Keratinocyte (primary cell): ENCODE measurements at regions not wholly inside any gene's neighbourhood (a gene's known extent, or its start where the extent isn't known, plus 50 kb on each side); places are given as distances from the start of the nearest gene placed in this dataset.

Experiments
- DNase-seq: peaks from one replicate; pipeline ENCODE4 v3.0.0-alpha.2; 2011; ENCODE audit warnings: low read depth, missing footprints, low spot score
- FAIRE-seq: peaks from 2 replicates; lab custom pipeline; 2011; peaks lifted over from hg19 to GRCh38; lab: Jason Lieb, UNC
- H2AFZ ChIP-seq: 2 replicates; pipeline ENCODE4 v1.6.0; 2012; ENCODE audit warnings: low read length, control low read depth, inconsistent platforms; ENCODE audit not compliant: control insufficient read depth
- H3K27ac ChIP-seq: 2 replicates; pipeline ENCODE4 v1.5.1; 2011; ENCODE audit warnings: low read length; ENCODE audit not compliant: control insufficient read depth, insufficient read depth
- H3K27me3 ChIP-seq: 3 replicates; pipeline ENCODE4 v1.6.0; 2011; ENCODE audit warnings: low read length; ENCODE audit not compliant: control insufficient read depth, insufficient read depth; ENCODE audit errors: extremely low read depth
- H3K36me3 ChIP-seq, 2 experiments: 2 replicates in 1 of 2; 3 replicates in 1 of 2; pipeline ENCODE4 v1.5.1; 2011; ENCODE audit warnings: low read length in 2 of 2, mild to moderate bottlenecking in 1 of 2; ENCODE audit not compliant: control insufficient read depth in 2 of 2, insufficient read depth in 2 of 2; ENCODE audit errors: extremely low read depth in 1 of 2
- H3K4me1 ChIP-seq: 3 replicates; pipeline ENCODE4 v1.5.1; 2011; ENCODE audit warnings: low read length; ENCODE audit not compliant: control insufficient read depth, insufficient read depth; ENCODE audit errors: extremely low read depth
- H3K4me2 ChIP-seq: 3 replicates; pipeline ENCODE4 v1.6.0; 2011; ENCODE audit warnings: low read depth, low read length; ENCODE audit not compliant: control insufficient read depth, insufficient read depth; ENCODE audit errors: extremely low read depth
- H3K4me3 ChIP-seq, 3 experiments: fragments of 200-600 bp in 1 of 3; sonication (generic) in 1 of 3; 2 replicates in 2 of 3; 3 replicates in 1 of 3; pipeline ENCODE4 v1.5.1; 2011 to 2016; ENCODE audit warnings: low read length in 3 of 3, mild to moderate bottlenecking in 3 of 3, control low read depth in 2 of 3, inconsistent platforms in 1 of 3, low read depth in 1 of 3, mixed read lengths in 1 of 3, mixed run types in 1 of 3, moderate library complexity in 1 of 3; ENCODE audit not compliant: control insufficient read depth in 2 of 3, insufficient read depth in 2 of 3; ENCODE audit errors: extremely low read depth in 1 of 3
- H3K79me2 ChIP-seq: 2 replicates; pipeline ENCODE4 v1.6.0; 2012; ENCODE audit warnings: low read length; ENCODE audit not compliant: control insufficient read depth, insufficient read depth
- H3K9ac ChIP-seq: 3 replicates; pipeline ENCODE4 v1.6.0; 2011; ENCODE audit warnings: low read length; ENCODE audit not compliant: control insufficient read depth, insufficient read depth; ENCODE audit errors: extremely low read depth
- H3K9me1 ChIP-seq: 3 replicates; pipeline ENCODE4 v1.6.0; 2011; ENCODE audit warnings: low read length; ENCODE audit not compliant: control insufficient read depth, insufficient read depth; ENCODE audit errors: extremely low read depth
- H3K9me3 ChIP-seq: 2 replicates; pipeline ENCODE4 v1.5.1; 2012; ENCODE audit warnings: low read depth, low read length; ENCODE audit not compliant: control insufficient read depth
- H4K20me1 ChIP-seq: 3 replicates; pipeline ENCODE4 v1.6.0; 2011; ENCODE audit warnings: low read length; ENCODE audit not compliant: control insufficient read depth, insufficient read depth; ENCODE audit errors: extremely low read depth
- CTCF ChIP-seq, 3 experiments: IDR thresholded peaks in 1 of 3; conservative IDR thresholded peaks in 1 of 3; optimal IDR thresholded peaks in 1 of 3; 2 replicates in 2 of 3; 3 replicates in 1 of 3; pipeline versions ENCODE3 to v1.5.1; 2011; ENCODE audit warnings: low read length in 3 of 3, mild to moderate bottlenecking in 3 of 3, moderate library complexity in 2 of 3, control low read depth in 1 of 3, inconsistent platforms in 1 of 3; ENCODE audit not compliant: insufficient read depth in 2 of 3; ENCODE audit errors: extremely low read depth in 1 of 3
- EZH2 ChIP-seq: IDR thresholded peaks from one replicate; pipeline ENCODE4 v1.6.1; 2012; ENCODE audit warnings: inconsistent platforms, mild to moderate bottlenecking, low read length, moderate library complexity
- dilution Hi-C: fragments of 300-500 bp; cut with MboI; formaldehyde crosslinking; loops from one replicate; pipeline ENCODE4 v1.7.0; 2020; ENCODE audit warnings: low sequenced_read_pairs; ENCODE audit not compliant: extremely low pct_ligation_motif_present

- no peaks in the 10 kb centered on the region for H3K9me1 ChIP-seq
- dilution Hi-C loops, result no loop called here
- no peaks in the 10 kb centered on the region for H3K27me3 ChIP-seq
- H3K4me1 ChIP-seq, result no peaks in the 10 kb centered on the region
- no peaks in the 10 kb centered on the region for H3K36me3 ChIP-seq
- no peak overlapping the region for H2AFZ ChIP-seq
- DNase-seq (no peak), FAIRE-seq (no peak)
- H3K27ac ChIP-seq, result no peak overlapping the region
- H4K20me1 ChIP-seq, result no peaks in the 10 kb centered on the region
- no peak overlapping the region for H3K4me2 ChIP-seq
- no peaks in the 10 kb centered on the region for H3K9me3 ChIP-seq
- no peaks in the 10 kb centered on the region for H3K79me2 ChIP-seq
- no peak for TF ChIP-seq CTCF (optimal IDR thresholded peaks at IDR 0.05 in 1 of 3, IDR thresholded peaks at IDR 0.05 in 1 of 3, conservative IDR thresholded peaks at IDR 0.05 in 1 of 3; ENCODE audit: extremely low read depth in 1 of 3, insufficient read depth in 2 of 3, low read length in 3 of 3)
- TF ChIP-seq EZH2, result no peak
- H3K9ac ChIP-seq, result no peak overlapping the region
- no peak overlapping the region for H3K4me3 ChIP-seq
These were observed 453.5 kb downstream of the TYW1 start for GRCh38 chr7:67450171-67450570.

GRCh38 chr7:67451306-67451705, 454.7 kb downstream of the TYW1 start:
- Histone ChIP-seq H3K9me3 (no peaks in the 10 kb centered on the region), H4K20me1 (no peaks in the 10 kb centered on the region), H3K36me3 (no peaks in the 10 kb centered on the region), H3K4me2 (no peak overlapping the region), H3K4me1 (no peaks in the 10 kb centered on the region), H3K27ac (no peak overlapping the region), H3K79me2 (no peaks in the 10 kb centered on the region), H3K9ac (no peak overlapping the region), H3K9me1 (no peaks in the 10 kb centered on the region), H2AFZ (no peak overlapping the region), H3K27me3 (no peaks in the 10 kb centered on the region), H3K4me3 (no peak overlapping the region)
- dilution Hi-C loops, result no loop called here
- DNase-seq (no peak), FAIRE-seq (no peak)
- TF ChIP-seq CTCF (optimal IDR thresholded peaks at IDR 0.05 in 1 of 3, IDR thresholded peaks at IDR 0.05 in 1 of 3, conservative IDR thresholded peaks at IDR 0.05 in 1 of 3; ENCODE audit: extremely low read depth in 1 of 3, insufficient read depth in 2 of 3, low read length in 3 of 3) (no peak), EZH2 (no peak)
